Lower lobe of right lung (tissue), 2 donors: ENCODE measurements at regions not wholly inside any gene's neighbourhood (a gene's known extent, or its start where the extent isn't known, plus 50 kb on each side); places are given as distances from the start of the nearest gene placed in this dataset.
A peak's percentile ranks its signal among the peaks of the same experiment; 100 is the strongest.

ENCODE experiments used
- ATAC-seq, 2 donors: fragments of 200-7000 bp; cut with Tn5 transposase; one replicate each; pipeline ENCODE4 v1.9.1; 2020 to 2022; ENCODE audit warnings: mild to moderate bottlenecking in 2 of 2, moderate library complexity in 2 of 2
- DNase-seq: peaks from one replicate; pipeline ENCODE4 v3.0.0-alpha.2; 2020
- H3K27ac ChIP-seq: fragments of 200-600 bp; one replicate; pipeline ENCODE4 v1.8.0; 2022
- H3K27me3 ChIP-seq: fragments of 200-600 bp; one replicate; pipeline ENCODE4 v1.8.0; 2022; ENCODE audit warnings: low read depth
- H3K36me3 ChIP-seq: fragments of 200-600 bp; one replicate; pipeline ENCODE4 v1.8.0; 2022; ENCODE audit warnings: mild to moderate bottlenecking
- H3K4me1 ChIP-seq: fragments of 200-600 bp; one replicate; pipeline ENCODE4 v1.8.0; 2022
- H3K4me3 ChIP-seq: fragments of 200-600 bp; one replicate; pipeline ENCODE4 v1.8.0; 2022; ENCODE audit warnings: mild to moderate bottlenecking
- H3K9me3 ChIP-seq: fragments of 200-600 bp; one replicate; pipeline ENCODE4 v1.8.0; 2022
- intact Hi-C: fragments of 100-400 bp; cut with DNase I; formaldehyde crosslinking; loops from one replicate; pipeline ENCODE4 v1.11.0; 2022
- TF ChIP-seq, protein P1 (sequence below): fragments of 200-600 bp; IDR thresholded peaks from one replicate; pipeline ENCODE4 v1.8.0; 2022; ENCODE audit warnings: antibody characterized with exemption, mild to moderate bottlenecking
- donor health status: DM: no; HTN: yes; CAD: no; lungs with severe emphysema.

DNA sequence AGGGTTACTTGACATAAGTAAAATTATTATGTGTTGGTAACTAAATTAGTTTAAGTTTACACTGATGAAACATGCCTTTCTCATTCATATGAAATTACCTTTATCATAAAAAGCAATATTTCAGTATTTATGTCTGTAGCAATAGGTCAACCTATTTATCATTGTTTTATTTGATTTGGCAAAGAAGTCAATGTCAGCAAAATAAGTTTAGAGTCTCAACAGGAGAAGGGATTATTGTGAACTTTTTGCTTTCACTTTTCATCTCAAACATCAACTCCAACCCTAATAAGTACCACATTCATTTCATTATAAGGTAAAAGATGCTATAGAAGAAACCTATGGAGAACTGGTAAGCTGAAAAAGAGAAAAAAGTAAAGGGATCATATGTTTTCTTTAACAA is 1015.4 kb upstream of the ADGRL4 start:
- TF ChIP-seq, protein P1, sequence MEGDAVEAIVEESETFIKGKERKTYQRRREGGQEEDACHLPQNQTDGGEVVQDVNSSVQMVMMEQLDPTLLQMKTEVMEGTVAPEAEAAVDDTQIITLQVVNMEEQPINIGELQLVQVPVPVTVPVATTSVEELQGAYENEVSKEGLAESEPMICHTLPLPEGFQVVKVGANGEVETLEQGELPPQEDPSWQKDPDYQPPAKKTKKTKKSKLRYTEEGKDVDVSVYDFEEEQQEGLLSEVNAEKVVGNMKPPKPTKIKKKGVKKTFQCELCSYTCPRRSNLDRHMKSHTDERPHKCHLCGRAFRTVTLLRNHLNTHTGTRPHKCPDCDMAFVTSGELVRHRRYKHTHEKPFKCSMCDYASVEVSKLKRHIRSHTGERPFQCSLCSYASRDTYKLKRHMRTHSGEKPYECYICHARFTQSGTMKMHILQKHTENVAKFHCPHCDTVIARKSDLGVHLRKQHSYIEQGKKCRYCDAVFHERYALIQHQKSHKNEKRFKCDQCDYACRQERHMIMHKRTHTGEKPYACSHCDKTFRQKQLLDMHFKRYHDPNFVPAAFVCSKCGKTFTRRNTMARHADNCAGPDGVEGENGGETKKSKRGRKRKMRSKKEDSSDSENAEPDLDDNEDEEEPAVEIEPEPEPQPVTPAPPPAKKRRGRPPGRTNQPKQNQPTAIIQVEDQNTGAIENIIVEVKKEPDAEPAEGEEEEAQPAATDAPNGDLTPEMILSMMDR: no peak
- intact Hi-C loops: no loop called here
- no peak overlapping the region for H3K4me3 ChIP-seq
- no peak for DNase-seq
- no peaks in the 10 kb centered on the region for H3K4me1 ChIP-seq
- H3K36me3 ChIP-seq: no peaks in the 10 kb centered on the region
- no peaks in the 10 kb centered on the region for H3K9me3 ChIP-seq
- no peaks in the 10 kb centered on the region for H3K27me3 ChIP-seq
- ATAC-seq: no peak
- H3K27ac ChIP-seq: no peak overlapping the region

DNA sequence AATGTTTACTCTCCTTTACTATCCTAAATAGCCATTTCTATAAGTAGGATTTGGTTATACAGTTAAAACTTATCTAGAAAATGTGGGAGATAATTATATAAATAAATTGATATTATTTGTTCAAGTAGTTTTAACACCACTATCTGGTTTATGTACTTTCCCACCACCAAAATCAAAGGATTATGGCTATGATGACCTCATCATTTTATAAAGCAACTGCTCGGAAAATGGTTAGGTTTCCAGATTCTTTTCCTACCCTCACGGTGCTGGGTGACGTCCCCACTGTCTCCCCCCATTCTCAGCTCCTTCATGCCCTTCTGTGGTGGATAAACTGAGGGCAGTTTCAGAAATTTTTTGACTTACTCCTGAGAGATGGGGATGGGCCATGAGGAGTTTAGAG is 1011.8 kb upstream of the ADGRL4 start:
- Histone ChIP-seq H3K4me1 (no peaks in the 10 kb centered on the region), H3K27me3 (no peaks in the 10 kb centered on the region), H3K36me3 (no peaks in the 10 kb centered on the region), H3K9me3 (no peaks in the 10 kb centered on the region), H3K27ac (no peak overlapping the region), H3K4me3 (no peak overlapping the region)
- DNase-seq (no peak), ATAC-seq (no peak)
- TF ChIP-seq, protein P1: no peak
- intact Hi-C loops: no loop called here

DNA sequence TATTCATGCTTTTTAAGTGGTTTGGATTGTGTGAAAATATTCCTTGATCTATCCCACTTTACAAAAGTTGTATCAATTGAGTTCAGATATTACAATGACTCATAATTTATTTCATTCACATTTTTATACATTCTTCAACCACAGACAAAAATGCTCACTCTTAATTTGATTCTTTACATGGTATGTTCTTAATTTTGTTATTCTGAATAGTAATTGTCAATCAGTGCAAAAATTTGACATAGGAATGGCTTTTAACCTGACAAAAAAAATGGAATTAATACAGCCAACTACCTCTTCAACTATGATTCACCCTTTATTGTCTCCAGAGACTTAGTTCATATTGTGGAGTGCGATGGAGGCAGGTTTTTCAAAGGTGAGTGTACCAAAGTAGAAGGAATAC is 1002.4 kb upstream of the ADGRL4 start:
- no peaks in the 10 kb centered on the region for H3K27me3 ChIP-seq
- no peak for DNase-seq
- TF ChIP-seq, protein P1: no peak
- no peaks in the 10 kb centered on the region for H3K36me3 ChIP-seq
- H3K4me3 ChIP-seq: no peak overlapping the region
- intact Hi-C loops: no loop called here
- H3K27ac ChIP-seq: no peak overlapping the region
- no peak for ATAC-seq
- H3K9me3 ChIP-seq: no peaks in the 10 kb centered on the region
- H3K4me1 ChIP-seq: no peaks in the 10 kb centered on the region

DNA sequence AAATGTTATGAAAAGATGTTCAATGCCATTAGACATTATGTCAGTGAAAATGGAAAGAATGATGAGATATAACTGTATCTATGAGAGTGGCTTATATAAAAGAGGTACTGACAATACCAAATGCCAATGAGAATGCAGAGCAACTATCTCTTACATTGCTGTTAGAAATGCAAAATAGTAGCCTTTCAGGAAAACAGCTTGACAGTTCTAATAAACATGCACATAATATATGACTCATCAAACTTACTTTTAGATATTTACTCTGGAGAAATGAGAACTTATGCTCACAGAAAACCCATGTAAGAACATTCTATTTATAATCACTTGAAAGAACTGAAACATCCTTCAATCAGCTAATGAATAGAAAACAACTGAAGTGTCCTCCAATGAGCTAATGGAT is 996.7 kb upstream of the ADGRL4 start:
- intact Hi-C loops: no loop called here
- TF ChIP-seq, protein P1: no peak
- DNase-seq (no peak), ATAC-seq (no peak)
- H3K9me3 ChIP-seq: no peaks in the 10 kb centered on the region
- H3K27ac ChIP-seq: no peak overlapping the region
- no peaks in the 10 kb centered on the region for H3K4me1 ChIP-seq
- no peaks in the 10 kb centered on the region for H3K27me3 ChIP-seq
- H3K4me3 ChIP-seq: no peak overlapping the region
- no peaks in the 10 kb centered on the region for H3K36me3 ChIP-seq

DNA sequence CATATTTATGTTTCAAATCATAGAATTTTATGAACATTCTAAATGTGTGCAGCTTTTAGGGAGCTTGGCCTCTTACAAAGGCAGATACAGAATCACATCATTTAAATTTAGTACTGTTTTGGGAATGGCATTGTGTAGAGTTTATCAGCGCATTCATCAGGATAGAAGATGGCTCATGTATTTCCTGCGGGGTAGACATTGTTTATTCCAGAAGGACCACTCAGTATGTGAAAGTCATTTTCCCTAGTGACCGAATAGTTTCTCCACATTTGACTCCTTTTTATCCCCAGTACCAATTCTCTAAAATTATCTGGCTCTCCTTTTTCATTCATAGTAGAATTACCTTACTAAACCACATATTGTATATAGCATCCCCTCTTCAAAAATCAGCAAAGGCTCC is 981.9 kb upstream of the ADGRL4 start:
- ATAC-seq (no peak), DNase-seq (no peak)
- Histone ChIP-seq H3K27ac (no peak overlapping the region), H3K9me3 (no peaks in the 10 kb centered on the region), H3K36me3 (no peaks in the 10 kb centered on the region), H3K27me3 (no peaks in the 10 kb centered on the region), H3K4me3 (no peak overlapping the region), H3K4me1 (no peaks in the 10 kb centered on the region)
- intact Hi-C loops: no loop called here
- TF ChIP-seq, protein P1: no peak

DNA sequence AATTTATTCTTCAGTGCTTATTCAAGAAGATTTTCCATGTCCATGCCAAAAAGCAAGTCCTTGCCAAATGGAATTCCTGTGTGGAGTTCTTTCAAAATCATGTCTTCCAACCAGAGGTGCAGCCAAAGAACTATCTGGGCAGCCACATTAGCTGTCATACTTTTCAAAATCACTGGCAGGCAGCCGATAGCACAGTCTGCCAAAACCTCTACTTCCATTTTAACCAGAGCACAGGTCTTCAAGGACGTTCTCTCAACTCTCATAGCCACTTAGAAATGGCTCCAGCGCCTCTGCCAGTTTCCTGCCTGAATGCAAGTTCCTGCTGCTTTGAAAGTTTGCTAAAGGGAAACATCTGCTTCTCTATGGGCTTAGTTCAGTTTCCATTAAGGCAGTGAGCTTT is 975.7 kb upstream of the ADGRL4 start:
- Histone ChIP-seq H3K27ac (no peak overlapping the region), H3K9me3 (no peaks in the 10 kb centered on the region), H3K4me1 (no peaks in the 10 kb centered on the region), H3K4me3 (no peak overlapping the region), H3K27me3 (no peaks in the 10 kb centered on the region), H3K36me3 (no peaks in the 10 kb centered on the region)
- ATAC-seq (peak; percentile 84 to 85), DNase-seq (peak; percentile 59)
- TF ChIP-seq, protein P1: no peak
- intact Hi-C loops: no loop called here
